Neuronal stem cell (in vitro differentiated cells): ENCODE measurements at regions not wholly inside any gene's neighbourhood (a gene's known extent, or its start where the extent isn't known, plus 50 kb on each side); places are given as distances from the start of the nearest gene placed in this dataset.
"Not testable (repeated sequence)": the region's sequence is repeated elsewhere in the genome, so short reads cannot be mapped to it uniquely, and the experiment has no call there.

Experiments used
- DNase-seq: peaks from one replicate; pipeline ENCODE4 v3.0.0-alpha.2; 2013; ENCODE audit warnings: low spot score
- H2AFZ ChIP-seq: one replicate; pipeline ENCODE4 v1.6.1; 2013; ENCODE audit warnings: mild to moderate bottlenecking, low read length, inconsistent platforms
- H2AK5ac ChIP-seq: 2 replicates; pipeline ENCODE4 v1.6.1; 2013; ENCODE audit warnings: low read depth, mild to moderate bottlenecking, inconsistent platforms, low read length, moderate library complexity, mixed read lengths
- H2BK120ac ChIP-seq: 2 replicates; pipeline ENCODE4 v1.6.1; 2013; ENCODE audit warnings: low read depth, mild to moderate bottlenecking, inconsistent platforms, low read length, moderate library complexity, mixed read lengths
- H2BK12ac ChIP-seq: one replicate; pipeline ENCODE4 v1.6.1; 2013; ENCODE audit warnings: low read length, inconsistent platforms
- H2BK15ac ChIP-seq: 2 replicates; pipeline ENCODE4 v1.6.1; 2013; ENCODE audit warnings: mild to moderate bottlenecking, low read length, inconsistent platforms, mixed read lengths
- H2BK5ac ChIP-seq: one replicate; pipeline ENCODE4 v1.6.1; 2013; ENCODE audit warnings: inconsistent platforms, mild to moderate bottlenecking, low read length, moderate library complexity
- H3K14ac ChIP-seq: one replicate; pipeline ENCODE4 v1.6.1; 2013; ENCODE audit warnings: low read length, inconsistent platforms
- H3K18ac ChIP-seq: 2 replicates; pipeline ENCODE4 v1.6.1; 2013; ENCODE audit warnings: low read length, inconsistent platforms
- H3K23ac ChIP-seq: 2 replicates; pipeline ENCODE4 v1.6.1; 2013; ENCODE audit warnings: low read depth, mild to moderate bottlenecking, mixed read lengths, low read length, inconsistent platforms; ENCODE audit not compliant: poor library complexity
- H3K27ac ChIP-seq: replicated peaks from 3 replicates; pipeline ENCODE4 v1.5.1; 2013; ENCODE audit warnings: low read length, inconsistent platforms
- H3K27me3 ChIP-seq, 3 experiments: 2 replicates each; pipeline ENCODE4 v1.6.1; 2013; ENCODE audit warnings: low read length in 3 of 3, mild to moderate bottlenecking in 2 of 3, inconsistent platforms in 1 of 3, low read depth in 1 of 3, mixed read lengths in 1 of 3, moderate library complexity in 1 of 3; ENCODE audit not compliant: control insufficient read depth in 3 of 3, insufficient read depth in 3 of 3
- H3K36me3 ChIP-seq, 2 donors: replicated peaks in 1 of 2; 2 replicates each; pipeline ENCODE4 v1.6.1; 2013; ENCODE audit warnings: low read length in 2 of 2; ENCODE audit not compliant: control insufficient read depth in 2 of 2, insufficient read depth in 2 of 2
- H3K4ac ChIP-seq: 2 replicates; pipeline ENCODE4 v1.6.1; 2013; ENCODE audit warnings: inconsistent platforms, mild to moderate bottlenecking, low read length, moderate library complexity
- H3K4me1 ChIP-seq, 2 donors: 1 replicate in 1 of 2; 2 replicates in 1 of 2; pipeline ENCODE4 v1.6.1; 2013; ENCODE audit warnings: low read length in 2 of 2, low read depth in 1 of 2; ENCODE audit not compliant: control insufficient read depth in 2 of 2, insufficient read depth in 1 of 2
- H3K4me2 ChIP-seq: one replicate; pipeline ENCODE4 v1.6.1; 2013; ENCODE audit warnings: mild to moderate bottlenecking, low read length, inconsistent platforms; ENCODE audit not compliant: insufficient read depth, poor library complexity, severe bottlenecking
- H3K4me3 ChIP-seq, 2 donors: 2 replicates each; pipeline ENCODE4 v1.5.1; 2013; ENCODE audit warnings: low read length in 2 of 2, mild to moderate bottlenecking in 2 of 2, inconsistent platforms in 1 of 2, moderate library complexity in 1 of 2
- H3K79me1 ChIP-seq: one replicate; pipeline ENCODE4 v1.6.1; 2013; ENCODE audit warnings: low read depth, mild to moderate bottlenecking, inconsistent platforms, low read length, moderate library complexity
- H3K9ac ChIP-seq: one replicate; pipeline ENCODE4 v1.6.1; 2013; ENCODE audit warnings: mild to moderate bottlenecking, low read depth, low read length, inconsistent platforms; ENCODE audit not compliant: poor library complexity
- H3K9me3 ChIP-seq, 2 donors: replicated peaks in 1 of 2; 2 replicates each; pipeline versions ENCODE3 to v1.6.1; 2013; ENCODE audit warnings: low read length in 2 of 2, mild to moderate bottlenecking in 2 of 2, inconsistent platforms in 1 of 2, low read depth in 1 of 2, mixed read lengths in 1 of 2, moderate library complexity in 1 of 2; ENCODE audit not compliant: control insufficient read depth in 2 of 2, insufficient read depth in 1 of 2
- H4K8ac ChIP-seq: one replicate; pipeline ENCODE4 v1.6.1; 2013; ENCODE audit warnings: low read depth, mild to moderate bottlenecking, inconsistent platforms, low read length, moderate library complexity
- H4K91ac ChIP-seq: one replicate; pipeline ENCODE4 v1.6.1; 2013; ENCODE audit warnings: low read length, low read depth, mild to moderate bottlenecking, inconsistent platforms; ENCODE audit not compliant: poor library complexity
- WGBS, 2 donors: extraction: QIAGEN DNeasy Blood & Tissue Kit; methylation state at CpG; one replicate each; pipeline ENCODE4 v1.1.7; 2013; ENCODE audit warnings: missing lambda C conversion rate in 2 of 2, mixed read lengths in 1 of 2; ENCODE audit not compliant: insufficient read length in 2 of 2, insufficient replicate concordance in 1 of 2; ENCODE audit errors: extremely low coverage in 2 of 2; 5-methylcytosine and 5-hydroxymethylcytosine counted together

DNA sequence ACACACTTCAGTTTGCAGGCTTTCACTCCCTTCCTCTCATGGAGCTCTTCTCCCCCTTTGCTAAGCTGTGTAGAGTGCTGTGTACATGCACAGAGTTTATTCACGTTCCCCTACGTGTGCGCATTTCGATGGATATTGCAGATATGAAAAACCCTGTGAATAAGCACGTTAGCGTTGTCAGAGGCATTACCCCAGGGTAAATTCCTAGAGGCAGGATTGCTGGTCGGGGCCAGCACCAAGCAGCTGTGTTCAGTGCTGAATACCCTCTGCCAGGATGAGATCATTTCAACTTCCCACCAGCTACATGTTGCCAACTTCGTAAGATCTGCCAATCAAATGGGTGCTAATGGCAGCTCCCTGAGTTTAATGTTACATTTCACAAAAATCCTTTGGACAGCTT, 172.3 kb upstream of the PPP1R26 start:
- Histone ChIP-seq H3K23ac (no peak overlapping the region), H3K18ac (no peak overlapping the region), H4K91ac (no peak overlapping the region), H3K9ac (no peak overlapping the region), H2BK15ac (no peak overlapping the region), H3K36me3 (no peaks in the 10 kb centered on the region), H2BK120ac (no peak overlapping the region), H3K4me3 (no peak overlapping the region), H3K27me3 (peaks cover 0 to 27% (median 0%) of the 10 kb centered on the region in 3 experiments), H2AK5ac (no peak overlapping the region), H2AFZ (no peak overlapping the region), H3K79me1 (no peaks in the 10 kb centered on the region), H3K14ac (no peak overlapping the region), H3K4me2 (no peak overlapping the region), H2BK5ac (no peak overlapping the region), H2BK12ac (no peak overlapping the region), H4K8ac (no peak overlapping the region), H3K27ac (no peak overlapping the region), H3K4ac (no peak overlapping the region), H3K9me3 (no peaks in the 10 kb centered on the region), H3K4me1 (no peaks in the 10 kb centered on the region)
- no CpG with 5 or more reads among the region's 8 CpGs for WGBS, 2 donors
- no peak for DNase-seq

DNA sequence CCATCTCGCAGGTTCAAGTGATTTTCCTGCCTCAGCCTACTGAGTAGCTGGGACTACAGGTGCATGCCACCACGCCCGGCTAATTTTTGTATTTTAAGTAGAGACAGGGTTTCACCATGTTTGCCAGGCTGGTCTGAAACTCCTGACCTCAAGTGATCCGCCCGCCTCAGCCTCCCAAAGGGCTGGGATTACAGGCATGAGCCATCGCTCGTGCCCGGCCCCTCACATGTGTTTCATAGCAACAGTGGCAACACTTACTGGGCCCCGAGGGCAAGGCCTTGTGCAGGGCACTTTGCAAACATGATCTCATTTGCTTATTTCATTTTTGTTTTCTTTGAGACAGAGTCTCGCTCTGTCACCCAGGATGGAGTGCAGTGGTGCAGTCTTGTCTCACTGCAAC, 171.7 kb upstream of the PPP1R26 start:
- not testable (repeated sequence) for H3K14ac ChIP-seq, H3K18ac ChIP-seq, H4K8ac ChIP-seq, H3K27ac ChIP-seq, H2BK120ac ChIP-seq, H3K36me3 ChIP-seq, H3K4me1 ChIP-seq, H2BK12ac ChIP-seq, H2AFZ ChIP-seq, DNase-seq, H3K9ac ChIP-seq, H3K4me3 ChIP-seq, H2BK5ac ChIP-seq, H2BK15ac ChIP-seq, H3K4ac ChIP-seq, H3K9me3 ChIP-seq, H4K91ac ChIP-seq, H2AK5ac ChIP-seq, H3K23ac ChIP-seq, H3K4me2 ChIP-seq, H3K79me1 ChIP-seq
- H3K27me3 ChIP-seq, result peaks cover 0 to 24% (median 0%) of the 10 kb centered on the region in 3 experiments
- no CpG with 5 or more reads among the region's 10 CpGs for WGBS, 2 donors

DNA sequence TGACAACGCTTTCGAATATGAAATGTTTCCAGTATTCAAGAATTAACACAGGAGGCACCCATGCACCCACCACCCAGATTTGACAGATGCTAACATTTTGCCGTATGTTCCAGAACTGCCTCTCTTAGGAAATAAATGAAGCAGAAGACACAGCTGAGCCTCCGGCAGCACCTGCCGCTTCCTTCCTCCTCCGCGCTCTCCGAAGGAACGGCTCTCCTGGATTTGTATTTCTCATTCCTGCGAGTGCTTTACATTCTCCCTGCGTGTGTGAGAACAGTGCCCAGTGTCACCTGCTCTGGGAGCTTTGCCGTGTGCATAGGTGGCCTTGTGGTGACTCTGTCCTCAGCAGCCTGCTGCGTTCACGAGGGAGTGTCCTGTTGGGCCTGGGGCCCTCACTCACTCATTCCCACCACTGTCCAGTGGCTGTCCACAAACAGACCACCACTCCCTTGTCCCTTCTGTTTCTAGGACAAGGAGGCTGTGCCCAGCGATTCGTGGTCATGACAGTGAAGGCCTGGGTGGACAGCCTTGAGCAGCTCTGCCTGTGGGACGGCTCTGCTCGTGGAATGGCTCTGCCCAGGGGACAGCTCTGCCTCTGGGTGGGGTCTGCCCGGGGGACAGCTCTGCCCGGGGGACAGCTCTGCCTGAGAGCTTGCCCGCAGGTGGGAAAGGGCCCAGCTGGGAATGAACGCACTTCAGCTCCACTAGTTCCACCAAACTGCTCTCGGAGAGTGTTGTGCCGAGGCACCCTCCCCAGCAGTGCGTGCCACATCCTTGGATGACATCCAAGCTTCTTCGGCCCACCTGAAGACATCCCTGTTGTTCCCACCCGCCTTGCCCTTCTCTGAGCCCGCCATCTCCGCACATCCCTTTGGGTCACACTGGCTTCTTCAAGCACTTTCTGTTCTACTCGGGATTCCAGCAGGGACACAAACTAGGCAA, 170.5 kb upstream of the PPP1R26 start:
- H3K14ac ChIP-seq, result peak overlapping the region; percentile 31
- H3K79me1 ChIP-seq, result no peaks in the 10 kb centered on the region
- no peak overlapping the region for H4K8ac ChIP-seq
- peak overlapping the region; percentile 44 for H3K9ac ChIP-seq
- H3K9me3 ChIP-seq, result peaks cover 0 to 3% of the 10 kb centered on the region in 2 donors
- H3K36me3 ChIP-seq, result no peaks in the 10 kb centered on the region
- H2AK5ac ChIP-seq, result peak overlapping the region; percentile 10
- peak overlapping the region; percentile 85 for H3K18ac ChIP-seq
- WGBS, 2 donors, result no CpG with 5 or more reads among the region's 30 CpGs
- H3K23ac ChIP-seq, result peak overlapping the region; percentile 55
- H3K4me3 ChIP-seq, result no peak overlapping the region
- H3K4ac ChIP-seq, result peak overlapping the region; percentile 37
- no peaks in the 10 kb centered on the region for H3K4me1 ChIP-seq
- H3K4me2 ChIP-seq, result no peak overlapping the region
- H2BK5ac ChIP-seq, result no peak overlapping the region
- no peak overlapping the region for H2AFZ ChIP-seq
- no peak overlapping the region for H2BK12ac ChIP-seq
- H4K91ac ChIP-seq, result no peak overlapping the region
- H3K27ac ChIP-seq, result no peak overlapping the region
- DNase-seq, result no peak
- no peak overlapping the region for H2BK15ac ChIP-seq
- H3K27me3 ChIP-seq, result peaks cover 0 to 24% (median 0%) of the 10 kb centered on the region in 3 experiments
- H2BK120ac ChIP-seq, result no peak overlapping the region

DNA sequence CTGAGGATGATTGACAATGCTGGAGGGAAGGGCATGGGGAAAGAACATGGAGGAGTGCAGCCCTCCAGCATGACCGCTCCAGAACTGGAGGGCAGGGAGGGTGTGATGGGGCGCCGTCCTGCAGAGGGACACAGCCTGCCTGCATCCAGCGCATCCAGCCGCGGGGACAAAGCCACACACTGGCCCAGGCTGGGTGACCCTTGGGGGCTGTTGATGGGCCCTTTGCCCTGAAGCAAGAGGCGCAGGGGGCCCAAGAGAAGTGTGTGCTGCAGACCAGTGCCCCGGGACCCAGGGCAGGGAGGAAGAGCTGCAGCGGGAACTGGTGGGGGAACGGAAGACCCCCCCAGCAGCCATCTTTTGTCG, 169.8 kb upstream of the PPP1R26 start:
- Histone ChIP-seq H2AK5ac (peak overlapping the region; percentile 10), H3K4me1 (no peaks in the 10 kb centered on the region), H4K91ac (no peak overlapping the region), H2BK120ac (no peak overlapping the region), H3K36me3 (no peaks in the 10 kb centered on the region), H2BK12ac (no peak overlapping the region), H3K4ac (no peak overlapping the region), H3K14ac (no peak overlapping the region), H2BK5ac (no peak overlapping the region), H3K79me1 (no peaks in the 10 kb centered on the region), H4K8ac (no peak overlapping the region), H2AFZ (no peak overlapping the region), H3K27ac (no peak overlapping the region), H3K18ac (peak overlapping the region; percentile 57), H2BK15ac (no peak overlapping the region), H3K9ac (no peak overlapping the region), H3K4me2 (no peak overlapping the region), H3K23ac (no peak overlapping the region), H3K9me3 (peaks cover 0 to 3% of the 10 kb centered on the region in 2 donors), H3K27me3 (peaks cover 0 to 22% (median 0%) of the 10 kb centered on the region in 3 experiments), H3K4me3 (no peak overlapping the region)
- WGBS, 2 donors, result no CpG with 5 or more reads among the region's 11 CpGs
- no peak for DNase-seq
